ENCODE measurements at regions not wholly inside any gene's neighbourhood (a gene's known extent, or its start where the extent isn't known, plus 50 kb on each side); places are given as distances from the start of the nearest gene placed in this dataset.
"Not testable (repeated sequence)": the region's sequence is repeated elsewhere in the genome, so short reads cannot be mapped to it uniquely, and the experiment has no call there.

DNA sequence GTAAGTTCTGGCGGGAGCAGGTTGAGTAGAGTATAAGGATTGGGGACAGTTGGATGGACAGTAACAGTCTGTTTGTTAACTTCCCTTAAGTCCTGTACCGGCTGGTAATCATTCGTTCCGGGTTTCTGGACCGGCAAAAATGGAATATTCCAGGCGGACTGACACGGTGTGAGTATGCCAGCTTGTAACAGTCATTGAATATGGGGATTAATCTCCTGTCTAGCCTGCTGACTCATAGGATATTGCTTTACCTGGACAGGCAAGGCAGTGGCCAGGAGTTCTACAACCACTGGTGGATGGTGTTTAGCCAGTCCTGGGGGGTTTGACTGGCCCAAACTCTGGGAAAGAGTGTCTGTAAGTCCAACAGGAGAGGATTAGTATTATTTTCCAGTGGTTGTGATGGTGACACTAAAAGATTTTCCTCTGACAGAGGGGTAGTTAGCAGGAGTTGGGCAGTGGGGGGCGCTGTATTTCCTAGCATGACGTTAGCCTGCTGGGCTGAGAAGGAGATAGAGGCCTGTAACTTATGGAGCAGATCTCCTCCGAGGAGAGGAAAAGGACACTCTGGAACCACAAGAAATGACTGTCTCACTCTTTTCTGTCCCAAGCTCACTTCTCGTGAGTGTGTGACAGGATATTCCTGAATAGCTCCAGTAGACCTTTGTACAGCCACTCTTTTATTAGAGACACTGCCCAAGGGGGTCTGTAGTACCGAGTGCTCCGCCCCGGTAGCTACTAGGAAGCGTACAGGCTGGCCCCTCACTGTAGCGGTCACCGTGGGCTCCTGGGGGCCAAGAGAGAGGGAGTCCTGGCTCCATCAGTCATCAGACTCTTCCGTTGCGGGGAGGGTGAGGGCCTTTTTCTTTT is 152.2 kb downstream of the TRIM27 start:
- DNase-seq, result no peak

DNA sequence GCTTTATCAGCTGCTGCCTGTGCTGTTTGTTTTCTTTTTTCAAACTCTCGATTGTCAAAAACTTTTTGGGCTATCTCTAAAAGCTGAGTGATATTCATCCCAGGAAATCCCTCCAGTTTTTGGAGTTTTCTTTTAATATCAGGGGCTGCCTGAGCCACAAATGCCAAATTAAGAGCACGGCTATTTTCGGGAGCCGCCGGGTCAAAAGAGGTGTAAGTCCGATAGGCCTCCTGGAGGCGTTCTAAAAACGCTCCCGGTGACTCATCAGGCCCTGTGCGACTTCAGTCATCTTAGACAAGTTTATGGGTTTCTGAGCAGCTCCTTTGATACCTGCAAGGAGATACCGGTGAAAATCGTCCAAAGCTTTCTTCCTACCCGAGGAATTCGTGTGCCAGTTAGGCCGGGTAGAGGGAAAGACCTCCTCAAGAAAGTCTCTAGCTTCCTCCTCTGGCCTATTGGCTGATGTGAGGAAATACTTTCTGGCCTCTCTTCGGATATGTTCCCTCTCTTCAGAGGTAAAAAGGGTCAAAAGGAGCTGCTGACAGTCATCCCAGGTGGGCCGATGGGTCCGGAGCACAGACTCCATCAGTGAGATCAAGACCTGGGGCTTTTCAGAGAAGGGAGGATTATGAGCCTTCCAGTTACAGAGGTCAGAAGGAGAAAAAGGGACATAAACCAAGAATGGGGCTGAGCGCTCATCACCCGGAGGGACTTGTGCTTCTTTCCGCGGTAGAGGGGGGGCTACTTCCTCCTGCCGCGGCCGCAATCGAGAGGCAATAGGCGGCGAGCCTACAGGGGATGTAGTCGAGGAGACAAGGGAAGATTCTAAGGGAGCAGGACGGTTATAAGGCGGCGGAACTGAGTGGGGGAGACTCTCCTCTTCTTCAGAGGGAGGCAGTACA is 151.1 kb downstream of the TRIM27 start:
- DNase-seq, result no peak

DNA sequence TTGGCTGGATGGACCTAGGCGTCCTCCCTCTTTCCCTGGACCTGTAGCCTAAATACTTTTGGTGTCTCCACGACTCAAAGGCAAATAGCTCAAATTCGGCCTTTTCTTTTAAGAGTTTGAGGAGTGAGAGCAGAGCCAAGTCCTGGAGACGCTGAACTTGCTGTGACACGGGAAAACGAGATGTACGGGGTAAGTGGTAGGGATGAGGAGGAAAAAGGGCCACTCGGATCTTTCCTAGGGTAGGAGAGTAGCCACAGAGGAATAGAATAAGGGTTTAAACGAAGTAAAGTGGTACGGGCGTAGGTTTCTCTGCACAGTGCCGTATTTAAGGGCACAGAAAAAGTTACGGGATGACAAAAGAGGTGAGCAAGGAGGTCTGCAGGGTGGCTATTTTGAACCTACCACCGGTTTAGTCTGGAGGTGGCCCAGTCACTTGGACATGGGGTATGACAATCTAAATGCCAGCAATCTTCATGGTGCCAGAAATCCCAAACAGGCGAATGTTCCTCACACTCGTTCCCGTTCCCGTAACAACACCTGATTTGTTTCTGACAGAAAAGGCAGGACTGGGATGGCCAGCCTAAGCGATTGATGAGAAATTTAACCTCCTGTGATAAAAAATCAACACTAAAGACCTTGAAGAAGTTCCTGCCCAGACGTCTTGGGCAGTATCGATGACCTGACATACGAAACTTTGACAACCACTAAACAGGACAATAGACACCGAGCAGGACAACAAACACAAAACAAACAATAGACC is 149.3 kb downstream of the TRIM27 start:
- no peak for DNase-seq

DNA sequence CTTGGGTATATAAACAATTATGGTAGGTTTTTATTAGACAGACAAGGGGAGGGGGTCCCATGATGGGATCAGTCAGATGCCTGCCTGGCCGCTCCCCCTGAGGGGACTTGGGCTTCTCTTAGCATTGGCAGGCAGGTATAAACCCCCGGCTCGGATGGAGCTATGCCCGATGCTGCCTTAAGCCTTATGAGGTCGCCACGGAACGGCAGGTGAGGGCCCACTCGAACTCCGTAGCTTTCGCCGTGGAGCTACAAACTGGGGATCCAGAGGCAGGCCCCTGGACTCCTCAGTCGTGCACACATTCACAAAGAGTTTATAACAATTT is 148.8 kb downstream of the TRIM27 start:
- DNase-seq, result no peak

DNA sequence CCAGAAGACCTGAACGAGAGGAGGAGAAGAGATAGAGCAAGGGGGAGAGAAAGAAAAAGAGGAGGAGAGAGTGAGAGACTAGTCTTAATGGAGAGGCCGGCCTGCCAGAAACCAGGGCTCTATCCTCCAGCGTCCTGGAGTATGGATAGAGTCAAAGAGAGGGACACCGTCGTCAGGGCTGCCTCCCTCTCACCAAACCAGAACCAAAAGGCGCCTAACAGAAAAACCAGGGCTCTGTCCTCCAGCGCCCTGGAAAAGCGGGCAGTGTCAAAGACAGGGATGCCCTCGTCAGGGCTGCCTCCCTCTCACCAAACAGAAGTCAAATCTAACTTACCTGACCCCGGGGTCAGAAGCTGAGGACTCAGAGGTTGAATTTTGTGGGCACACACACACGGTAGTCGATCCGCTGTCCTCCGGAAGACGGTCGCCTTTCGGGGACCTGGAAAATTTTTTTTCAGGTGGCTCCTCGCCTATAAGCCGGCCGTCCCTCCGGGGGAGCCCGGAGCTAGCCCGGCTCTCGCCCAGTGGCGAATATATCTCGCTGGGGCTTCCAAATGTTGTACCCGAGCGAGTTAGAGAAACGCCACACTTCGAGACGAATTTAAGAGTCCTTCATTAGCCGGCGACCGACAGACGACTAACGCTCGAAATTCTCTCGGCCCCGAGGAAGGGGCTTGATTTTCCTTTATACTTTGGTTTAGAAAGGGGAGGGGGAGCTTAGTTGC is 148.2 kb downstream of the TRIM27 start:
- DNase-seq, result no peak

DNA sequence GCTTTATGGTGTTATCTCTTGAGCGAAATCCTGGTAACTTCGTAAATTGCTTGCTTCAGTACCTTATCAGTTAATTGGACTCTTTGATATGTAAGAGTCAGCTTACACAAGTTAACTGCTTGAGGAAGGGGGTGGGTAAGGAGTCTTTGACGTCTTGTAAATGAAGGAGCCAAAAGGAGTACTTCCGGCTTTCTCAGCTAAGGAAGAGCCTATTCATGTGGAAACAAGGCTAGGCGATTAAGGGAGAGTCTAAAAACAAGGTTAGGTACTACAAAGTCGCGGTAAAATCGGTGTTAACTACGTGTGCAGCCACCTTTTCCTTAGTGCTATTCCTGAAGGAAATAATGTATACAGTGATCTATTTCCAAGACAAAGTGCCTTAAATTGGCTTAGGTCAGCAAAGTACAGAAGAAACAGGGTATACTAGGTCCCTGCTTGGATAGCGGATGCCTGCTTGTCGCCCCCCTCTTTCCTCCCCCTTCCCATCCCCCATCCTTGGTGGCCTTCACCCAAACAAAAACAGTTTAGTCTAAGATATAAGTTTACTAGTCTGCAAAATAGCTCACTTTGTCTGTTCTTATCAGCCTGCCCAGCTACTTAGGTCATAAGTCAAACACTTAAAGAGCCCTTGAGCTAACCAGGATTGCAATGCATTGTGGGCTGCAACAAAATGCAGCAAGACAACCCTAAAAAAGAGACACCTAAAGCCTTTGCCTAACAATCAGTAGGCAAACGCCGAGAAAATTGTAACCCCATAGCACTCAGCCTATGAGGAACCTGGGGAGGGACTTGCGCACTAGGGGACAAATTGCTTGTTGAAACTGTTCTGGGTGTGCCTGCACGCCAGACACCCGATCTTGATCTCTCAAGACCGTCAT is 147.3 kb downstream of the TRIM27 start:
- no peak for DNase-seq

DNA sequence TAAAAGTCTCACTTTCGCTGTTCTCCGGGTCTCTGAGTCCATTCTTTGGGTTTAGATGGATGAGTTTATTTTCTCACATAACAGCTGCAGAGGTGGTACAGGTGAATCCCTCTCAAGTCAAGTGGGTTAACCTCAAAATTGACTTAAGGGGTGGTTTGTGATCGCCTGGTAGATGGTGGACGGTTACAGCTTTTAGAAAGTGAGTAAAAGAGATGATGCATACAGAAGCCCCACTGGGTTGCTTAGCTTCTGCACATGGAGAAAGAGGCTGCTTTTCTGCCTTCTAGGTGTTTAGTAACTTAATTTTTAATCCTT is 146.7 kb downstream of the TRIM27 start:
- no peak for DNase-seq

DNA sequence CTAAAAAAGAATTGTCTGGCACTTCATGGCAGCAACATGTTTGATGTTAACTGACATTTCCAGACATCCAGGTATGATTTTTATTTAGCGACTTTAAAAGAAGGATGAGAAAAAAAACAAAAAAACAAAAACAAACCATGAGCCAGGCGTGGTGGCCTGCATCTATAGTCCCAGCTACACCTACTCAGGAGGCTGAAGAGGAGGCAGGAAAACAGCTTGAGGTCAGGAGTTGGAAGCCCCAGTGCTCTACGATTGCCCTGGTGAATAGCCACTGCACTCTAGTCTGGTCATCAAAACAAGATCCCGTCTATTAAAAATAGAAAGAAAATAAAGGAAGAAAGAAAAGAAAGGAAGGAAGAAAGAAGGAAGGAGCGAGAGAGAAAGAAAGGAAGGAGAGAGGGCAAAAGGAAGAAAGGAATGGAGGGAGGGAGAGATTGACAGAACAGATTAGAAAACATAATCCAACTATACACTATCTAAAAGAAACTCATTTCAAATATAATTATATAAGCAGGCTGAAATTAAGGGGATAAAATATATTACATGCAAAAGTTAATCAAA is 141.6 kb downstream of the TRIM27 start:
- no peak for DNase-seq

DNA sequence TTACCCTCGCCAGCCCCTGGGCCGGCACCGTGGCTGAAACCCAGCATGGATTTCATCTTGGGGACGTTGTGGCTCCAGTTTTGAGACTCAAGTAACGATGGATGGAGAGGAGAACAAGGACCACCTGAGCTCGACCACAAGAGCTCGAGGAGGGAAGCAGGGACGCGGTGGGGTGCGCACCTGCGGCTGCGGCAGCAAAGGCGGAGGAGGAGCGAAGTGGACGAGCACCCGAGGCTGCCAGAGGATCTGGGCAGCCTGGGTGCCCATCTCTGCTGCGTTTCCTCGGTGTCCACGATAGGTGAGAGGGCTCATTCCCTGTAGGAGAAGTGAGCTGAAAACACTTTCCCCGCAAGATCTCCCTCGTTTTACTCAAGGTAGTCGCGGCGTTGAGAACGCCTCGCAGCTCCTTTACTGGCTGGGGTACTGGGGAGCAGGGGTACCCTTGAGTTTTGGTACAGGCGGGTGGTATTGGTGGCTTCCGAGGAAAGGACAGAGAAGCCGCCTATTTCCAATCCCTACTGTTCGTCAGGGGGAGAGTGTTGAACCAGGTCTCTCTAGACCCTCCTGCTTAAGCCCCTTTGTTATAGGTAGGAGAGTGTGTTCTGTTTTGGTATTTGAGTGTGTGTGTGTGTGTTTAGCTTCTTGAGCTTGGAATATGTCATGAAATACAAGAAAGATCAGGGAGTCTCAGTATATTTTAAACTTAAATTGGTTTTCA is 137.7 kb downstream of the TRIM27 start:
- DNase-seq, result no peak

DNA sequence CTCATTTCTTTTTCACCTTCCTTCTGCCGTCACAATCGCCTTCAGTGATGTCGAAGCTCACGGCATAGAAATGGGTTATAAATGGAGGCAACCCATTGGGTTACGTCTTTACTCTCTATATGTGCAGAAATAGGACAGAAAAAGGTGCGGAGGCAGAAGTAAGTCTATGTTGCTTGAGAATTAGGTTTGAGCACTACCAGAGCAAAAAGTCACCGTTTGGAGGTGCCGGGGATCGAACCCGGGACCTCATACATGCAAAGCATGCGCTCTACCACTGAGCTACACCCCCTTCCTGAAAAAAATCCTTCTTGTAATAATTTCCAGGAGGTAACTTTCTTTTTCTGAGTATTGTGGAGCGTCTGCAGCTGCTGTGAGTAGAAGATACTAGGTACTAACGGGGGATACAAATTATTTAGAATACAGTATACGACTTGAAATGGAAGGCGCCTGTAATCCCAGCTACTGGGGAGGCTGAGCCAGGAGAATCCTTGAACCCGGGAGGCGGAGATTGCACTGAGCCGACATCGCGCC is 134.2 kb downstream of the TRIM27 start:
- DNase-seq, result no peak

DNA sequence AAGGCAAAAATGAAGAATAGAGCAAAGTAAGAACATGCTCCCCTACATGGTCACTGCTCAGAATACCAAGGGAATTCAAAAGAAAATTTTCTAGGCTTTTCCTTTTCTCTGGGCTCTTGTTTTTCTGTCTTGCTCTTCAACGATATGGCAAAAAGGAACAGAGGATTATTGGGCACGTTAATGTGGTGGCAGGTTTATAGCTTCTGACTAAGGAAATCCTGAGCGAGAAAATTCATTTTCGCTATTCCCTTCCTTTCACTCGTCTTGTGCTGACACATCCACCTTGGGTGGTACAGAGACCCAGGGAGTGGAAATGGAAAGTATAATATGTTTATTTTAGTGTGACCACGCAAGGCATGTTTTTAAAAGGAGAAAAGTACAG is 132.8 kb downstream of the TRIM27 start:
- no peak for DNase-seq

DNA sequence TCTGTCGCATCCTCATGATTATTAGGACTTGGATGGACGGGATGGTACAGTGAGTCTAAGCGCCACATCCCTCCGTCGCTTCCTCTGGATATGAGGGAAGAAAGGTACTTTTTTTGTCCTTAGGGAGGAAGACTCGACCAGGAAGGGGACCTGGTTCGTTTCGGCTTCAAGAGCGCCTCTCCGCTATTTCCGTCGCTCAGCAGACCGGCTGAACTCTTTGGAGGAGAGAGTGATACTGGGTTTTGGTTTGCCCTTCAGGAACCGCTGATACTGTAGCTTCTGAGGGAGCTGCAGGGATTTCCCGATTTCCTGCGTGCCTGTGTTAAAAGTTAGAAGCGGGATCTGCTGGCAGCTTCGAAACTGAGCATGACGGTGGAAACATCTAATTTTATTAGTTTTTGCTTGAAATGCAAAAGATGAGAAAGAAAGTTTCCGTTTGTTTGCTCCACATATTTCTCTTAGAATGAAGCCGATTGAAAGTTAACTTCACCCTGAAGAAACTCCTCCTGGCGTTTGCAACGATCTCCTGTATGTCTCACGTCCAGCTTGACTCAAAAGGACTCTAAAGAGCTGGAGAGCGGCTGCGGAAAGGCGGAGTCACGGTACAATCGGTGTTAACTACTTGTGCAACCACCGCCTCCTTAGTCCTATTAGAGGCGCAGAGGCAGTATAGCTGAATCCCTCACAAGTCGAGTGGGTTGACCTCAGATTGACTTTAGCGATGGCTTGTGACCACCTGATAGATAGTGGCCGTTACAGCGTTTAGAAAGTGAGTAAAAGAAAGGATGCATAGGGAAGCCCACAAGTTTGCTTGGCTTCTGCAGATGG is 129.4 kb downstream of the TRIM27 start:
- no peak for DNase-seq

DNA sequence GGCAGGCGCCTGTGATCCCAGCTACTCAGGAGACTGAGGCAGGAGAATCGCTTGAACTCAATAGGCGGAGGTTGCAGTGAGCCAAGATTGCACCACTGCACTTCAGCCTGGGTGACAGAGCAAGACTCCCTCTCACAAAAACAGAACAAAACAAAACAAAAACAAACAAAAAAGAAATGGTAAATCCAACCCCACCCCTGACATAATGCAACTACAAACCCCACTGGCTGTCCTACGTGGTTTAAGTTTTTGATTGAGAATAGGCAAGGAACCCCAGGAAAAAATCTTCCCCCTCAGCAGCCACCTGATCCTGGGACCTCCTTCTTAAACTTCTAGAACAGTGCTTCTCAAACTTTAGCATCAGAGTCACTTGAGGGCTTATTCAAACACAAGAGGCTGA is 123.1 kb downstream of the TRIM27 start:
- DNase-seq, result not testable (repeated sequence)

DNA sequence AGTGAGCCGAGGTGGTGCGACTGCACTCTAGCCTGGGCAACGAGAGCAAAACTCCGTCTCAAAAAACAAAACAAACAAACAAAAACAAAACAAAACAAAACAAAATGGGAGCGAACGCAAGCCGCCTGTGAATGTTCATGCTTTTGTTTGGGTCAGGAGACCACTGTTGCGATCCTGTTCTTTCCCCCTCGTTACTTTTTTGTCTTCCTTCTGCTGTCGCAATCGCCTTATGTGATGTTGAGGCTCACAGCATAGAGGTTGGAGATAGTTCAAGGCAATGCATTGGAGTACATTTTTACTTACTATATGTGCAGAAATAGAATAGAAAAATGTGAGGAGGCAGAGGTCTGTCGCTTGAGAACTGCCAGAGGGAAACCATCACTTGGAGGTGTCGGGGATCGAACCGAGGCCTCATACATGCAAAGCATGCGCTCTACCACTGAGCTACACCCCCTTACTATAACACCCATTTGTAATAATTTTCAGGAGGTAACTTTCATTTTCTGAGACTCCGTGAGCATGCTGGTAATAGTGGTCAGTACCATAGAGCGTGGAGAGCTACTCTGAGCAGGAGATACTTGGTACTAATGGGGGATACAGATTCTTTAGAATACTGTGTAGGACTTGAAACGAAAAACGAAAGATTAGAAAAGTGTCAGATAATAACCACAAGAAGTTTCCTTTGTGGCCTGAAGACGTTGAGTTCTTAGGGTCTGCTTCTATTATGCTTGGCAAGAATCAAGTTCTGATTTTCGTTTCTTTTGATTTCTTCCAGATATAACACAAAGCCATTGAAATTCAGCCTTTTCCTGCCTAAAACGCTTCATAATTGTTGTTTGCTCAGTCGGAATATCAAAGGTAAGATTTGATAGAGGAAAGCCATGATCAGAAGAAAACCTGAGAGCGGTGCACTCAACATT is 121.1 kb downstream of the TRIM27 start:
- DNase-seq, result no peak

DNA sequence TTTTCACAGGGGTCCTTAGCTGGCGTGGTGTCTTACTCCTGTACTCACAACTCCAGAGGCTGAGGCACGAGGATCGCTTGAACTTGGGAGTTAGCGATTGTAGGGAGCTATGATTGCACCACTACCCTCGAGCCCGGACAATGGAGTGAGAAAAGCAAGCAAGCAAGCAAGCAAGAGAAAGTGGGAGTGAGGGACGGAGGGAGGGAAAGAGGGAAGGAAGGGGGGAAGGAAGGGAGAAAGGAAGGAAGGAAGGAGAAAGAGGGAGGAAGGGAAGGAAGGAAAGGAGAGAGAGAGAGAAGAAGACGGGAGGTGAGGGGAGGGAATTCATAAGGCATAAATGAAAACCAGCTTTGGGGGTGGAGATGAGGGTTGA is 120.5 kb downstream of the TRIM27 start:
- no peak for DNase-seq

DNA sequence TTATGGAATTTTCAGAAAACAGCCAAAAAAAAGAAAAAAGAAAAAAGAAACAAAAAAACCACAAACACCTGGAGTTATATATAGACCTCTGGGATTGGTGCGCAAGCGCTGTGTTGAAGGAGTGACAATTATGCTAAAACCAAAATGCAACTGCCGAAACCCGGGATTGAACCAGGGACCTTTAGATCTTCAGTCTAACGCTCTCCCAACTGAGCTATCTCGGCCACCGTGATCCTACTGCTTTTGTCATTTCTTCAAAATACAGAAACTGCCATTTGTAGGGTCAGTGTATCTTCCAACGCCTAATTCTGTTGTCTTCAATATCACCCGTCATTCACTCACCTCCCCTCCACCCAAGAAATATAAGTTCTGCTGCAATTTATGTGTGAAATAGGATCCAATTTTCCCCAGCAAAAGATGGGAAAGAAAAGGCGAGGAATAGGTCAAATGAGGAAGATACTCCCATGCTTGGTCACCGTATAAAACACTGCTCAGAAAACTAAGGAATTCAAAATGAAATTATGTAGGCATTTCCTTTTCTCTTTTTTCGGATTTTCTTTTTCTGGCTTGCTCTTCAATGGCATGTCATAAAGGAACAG is 116.0 kb downstream of the TRIM27 start:
- DNase-seq, result no peak

DNA sequence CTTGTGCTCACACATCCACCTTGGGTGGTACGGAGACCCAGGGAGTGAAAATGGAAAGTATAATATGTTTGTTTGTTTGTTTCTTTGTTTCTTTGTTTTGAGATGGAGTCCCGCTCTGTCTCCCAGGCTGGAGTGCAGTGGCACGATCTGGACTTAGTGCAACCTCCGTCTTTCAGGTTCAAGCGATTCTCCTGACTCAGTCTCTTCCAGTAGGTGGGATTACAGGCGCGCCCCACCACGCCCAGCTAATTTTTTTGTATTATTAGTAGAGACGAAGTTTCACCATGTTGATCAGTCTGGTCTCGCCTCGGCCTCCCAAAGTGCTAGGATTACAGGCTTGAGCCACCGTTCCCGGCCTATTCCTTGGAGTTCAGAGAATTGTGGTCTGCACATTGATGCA is 115.4 kb downstream of the TRIM27 start:
- DNase-seq, result no peak

All from stimulated activated naive CD4-positive, alpha-beta T cell treated with Interleukin-2 at 50 U/mL for 16 hours (primary cell).